ENCODE measurements at regions not wholly inside any gene's neighbourhood (a gene's known extent, or its start where the extent isn't known, plus 50 kb on each side); places are given as distances from the start of the nearest gene placed in this dataset.

- Histone ChIP-seq H3K27me3 (ENCODE audit: control insufficient read depth, insufficient read depth, low read length) (no peaks in the 10 kb centered on the region), H3K4me1 (ENCODE audit: control insufficient read depth, low read depth, low read length) (peaks cover under 1% of the 10 kb centered on the region), H3K27ac (ENCODE audit: low read length) (no peak overlapping the region)
Measured at GRCh38 chr16:26992666-26993349, 73.9 kb upstream of the C16orf82 start.

GRCh38 chr16:26993511-26993910, 73.2 kb upstream of the C16orf82 start:
- Histone ChIP-seq H3K9ac (ENCODE audit: low read length) (no peak overlapping the region), H3K4me1 (ENCODE audit: control insufficient read depth, low read depth, low read length) (no peaks in the 10 kb centered on the region), H3K27me3 (ENCODE audit: control insufficient read depth, insufficient read depth, low read length) (no peaks in the 10 kb centered on the region), H3K27ac (ENCODE audit: low read length) (no peak overlapping the region), H3K36me3 (ENCODE audit: control insufficient read depth, low read depth, low read length) (no peaks in the 10 kb centered on the region), H3K4me3 (ENCODE audit: low read length) (no peak overlapping the region), H3K9me3 (ENCODE audit: control insufficient read depth, low read depth, low read length) (no peaks in the 10 kb centered on the region)

More at GRCh38 chr16:26992666-26993349, 73.9 kb upstream of the C16orf82 start:
- Histone ChIP-seq H3K36me3 (ENCODE audit: control insufficient read depth, low read depth, low read length) (no peaks in the 10 kb centered on the region), H3K4me3 (ENCODE audit: low read length) (no peak overlapping the region), H3K9ac (ENCODE audit: low read length) (no peak overlapping the region), H3K9me3 (ENCODE audit: control insufficient read depth, low read depth, low read length) (no peaks in the 10 kb centered on the region)

DNA sequence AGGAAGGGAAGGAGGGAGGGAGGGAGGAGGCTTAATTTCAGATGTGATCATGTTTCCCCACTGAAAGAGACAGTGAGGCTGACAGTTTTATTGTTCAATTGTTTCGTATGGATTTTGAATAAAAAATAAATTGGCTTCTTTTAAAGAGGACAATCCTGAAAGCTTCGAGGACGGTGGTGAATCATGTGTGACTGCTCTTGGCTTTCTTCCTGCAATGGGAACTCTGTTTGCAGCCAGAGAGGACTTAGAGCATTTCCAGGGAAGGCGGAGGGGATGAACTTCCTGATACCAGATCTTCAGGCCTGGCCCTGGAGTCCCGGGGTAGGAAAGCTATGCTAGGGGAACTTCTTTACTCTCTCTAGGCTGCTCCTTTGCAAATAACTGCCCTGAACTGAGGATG, 72.8 kb upstream of the C16orf82 start:
- no peak overlapping the region for H3K4me3 ChIP-seq (ENCODE audit: low read length)
- no peak overlapping the region for H3K9ac ChIP-seq (ENCODE audit: low read length)
- no peak overlapping the region for H3K27ac ChIP-seq (ENCODE audit: low read length)
- H3K27me3 ChIP-seq (ENCODE audit: control insufficient read depth, insufficient read depth, low read length), result no peaks in the 10 kb centered on the region
- no peaks in the 10 kb centered on the region for H3K9me3 ChIP-seq (ENCODE audit: control insufficient read depth, low read depth, low read length)
- no peaks in the 10 kb centered on the region for H3K36me3 ChIP-seq (ENCODE audit: control insufficient read depth, low read depth, low read length)
- H3K4me1 ChIP-seq (ENCODE audit: control insufficient read depth, low read depth, low read length), result no peaks in the 10 kb centered on the region

- no peak overlapping the region for H3K4me3 ChIP-seq (ENCODE audit: low read length)
- H3K27me3 ChIP-seq (ENCODE audit: control insufficient read depth, insufficient read depth, low read length), result no peaks in the 10 kb centered on the region
- H3K36me3 ChIP-seq (ENCODE audit: control insufficient read depth, low read depth, low read length), result no peaks in the 10 kb centered on the region
- no peak overlapping the region for H3K9ac ChIP-seq (ENCODE audit: low read length)
- no peaks in the 10 kb centered on the region for H3K9me3 ChIP-seq (ENCODE audit: control insufficient read depth, low read depth, low read length)
- H3K4me1 ChIP-seq (ENCODE audit: control insufficient read depth, low read depth, low read length), result no peaks in the 10 kb centered on the region
- H3K27ac ChIP-seq (ENCODE audit: low read length), result no peak overlapping the region
Measured at GRCh38 chr16:26995522-26995921, 71.2 kb upstream of the C16orf82 start.

DNA sequence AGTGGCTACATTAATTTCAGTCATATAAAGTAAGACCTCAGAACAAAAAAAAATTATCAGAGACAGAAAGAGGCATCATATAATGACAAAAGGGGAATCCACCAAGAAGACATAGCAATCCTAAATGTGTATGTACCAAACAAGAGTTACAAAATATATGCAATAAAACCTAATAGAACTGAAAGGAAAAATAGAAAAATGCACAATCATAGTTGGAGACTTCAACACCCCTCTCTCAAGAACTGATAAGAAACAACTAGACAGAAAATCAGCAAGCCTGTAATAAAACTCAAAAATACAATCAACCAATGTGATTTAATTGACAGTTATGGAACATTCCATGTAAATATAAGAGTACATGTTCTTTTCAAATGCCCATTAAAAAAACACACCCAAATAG, 61.3 kb upstream of the C16orf82 start:
- Histone ChIP-seq H3K9me3 (ENCODE audit: control insufficient read depth, low read depth, low read length) (no peaks in the 10 kb centered on the region), H3K4me3 (ENCODE audit: low read length) (no peak overlapping the region), H3K9ac (ENCODE audit: low read length) (no peak overlapping the region), H3K36me3 (ENCODE audit: control insufficient read depth, low read depth, low read length) (no peaks in the 10 kb centered on the region), H3K27me3 (ENCODE audit: control insufficient read depth, insufficient read depth, low read length) (no peaks in the 10 kb centered on the region), H3K27ac (ENCODE audit: low read length) (no peak overlapping the region), H3K4me1 (ENCODE audit: control insufficient read depth, low read depth, low read length) (no peaks in the 10 kb centered on the region)
